ENCODE measurements at regions not wholly inside any gene's neighbourhood (a gene's known extent, or its start where the extent isn't known, plus 50 kb on each side); places are given as distances from the start of the nearest gene placed in this dataset.

GRCh38 chr6:4671587-4672115, 104.6 kb upstream of the CDYL start:
- no peak overlapping the region for H2AFZ ChIP-seq
- Mint-ChIP-seq H3K27me3 (ENCODE audit: insufficient read depth, low read depth, poor library complexity) (no peaks in the 10 kb centered on the region), H3K4me1 (peaks cover 28% of the 10 kb centered on the region), H3K4me3 (no peak overlapping the region), H3K9me3 (no peaks in the 10 kb centered on the region; the same call in 2 of the 3 replicates), H3K36me3 (ENCODE audit: low read depth) (no peaks in the 10 kb centered on the region), H3K27ac (no peak overlapping the region)
- no peak for DNase-seq (ENCODE audit: low spot score)
- H4K20me1 ChIP-seq (replicated peaks; ENCODE audit: insufficient read depth) = no peaks in the 10 kb centered on the region
- peaks cover 9% of the 10 kb centered on the region for H3K4me1 ChIP-seq (ENCODE audit: insufficient read depth)
- TF ChIP-seq, protein P1, sequence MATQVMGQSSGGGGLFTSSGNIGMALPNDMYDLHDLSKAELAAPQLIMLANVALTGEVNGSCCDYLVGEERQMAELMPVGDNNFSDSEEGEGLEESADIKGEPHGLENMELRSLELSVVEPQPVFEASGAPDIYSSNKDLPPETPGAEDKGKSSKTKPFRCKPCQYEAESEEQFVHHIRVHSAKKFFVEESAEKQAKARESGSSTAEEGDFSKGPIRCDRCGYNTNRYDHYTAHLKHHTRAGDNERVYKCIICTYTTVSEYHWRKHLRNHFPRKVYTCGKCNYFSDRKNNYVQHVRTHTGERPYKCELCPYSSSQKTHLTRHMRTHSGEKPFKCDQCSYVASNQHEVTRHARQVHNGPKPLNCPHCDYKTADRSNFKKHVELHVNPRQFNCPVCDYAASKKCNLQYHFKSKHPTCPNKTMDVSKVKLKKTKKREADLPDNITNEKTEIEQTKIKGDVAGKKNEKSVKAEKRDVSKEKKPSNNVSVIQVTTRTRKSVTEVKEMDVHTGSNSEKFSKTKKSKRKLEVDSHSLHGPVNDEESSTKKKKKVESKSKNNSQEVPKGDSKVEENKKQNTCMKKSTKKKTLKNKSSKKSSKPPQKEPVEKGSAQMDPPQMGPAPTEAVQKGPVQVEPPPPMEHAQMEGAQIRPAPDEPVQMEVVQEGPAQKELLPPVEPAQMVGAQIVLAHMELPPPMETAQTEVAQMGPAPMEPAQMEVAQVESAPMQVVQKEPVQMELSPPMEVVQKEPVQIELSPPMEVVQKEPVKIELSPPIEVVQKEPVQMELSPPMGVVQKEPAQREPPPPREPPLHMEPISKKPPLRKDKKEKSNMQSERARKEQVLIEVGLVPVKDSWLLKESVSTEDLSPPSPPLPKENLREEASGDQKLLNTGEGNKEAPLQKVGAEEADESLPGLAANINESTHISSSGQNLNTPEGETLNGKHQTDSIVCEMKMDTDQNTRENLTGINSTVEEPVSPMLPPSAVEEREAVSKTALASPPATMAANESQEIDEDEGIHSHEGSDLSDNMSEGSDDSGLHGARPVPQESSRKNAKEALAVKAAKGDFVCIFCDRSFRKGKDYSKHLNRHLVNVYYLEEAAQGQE (IDR thresholded peaks at IDR 0.05; ENCODE audit: unreplicated experiment) = no peak
- TF ChIP-seq, protein P2, sequence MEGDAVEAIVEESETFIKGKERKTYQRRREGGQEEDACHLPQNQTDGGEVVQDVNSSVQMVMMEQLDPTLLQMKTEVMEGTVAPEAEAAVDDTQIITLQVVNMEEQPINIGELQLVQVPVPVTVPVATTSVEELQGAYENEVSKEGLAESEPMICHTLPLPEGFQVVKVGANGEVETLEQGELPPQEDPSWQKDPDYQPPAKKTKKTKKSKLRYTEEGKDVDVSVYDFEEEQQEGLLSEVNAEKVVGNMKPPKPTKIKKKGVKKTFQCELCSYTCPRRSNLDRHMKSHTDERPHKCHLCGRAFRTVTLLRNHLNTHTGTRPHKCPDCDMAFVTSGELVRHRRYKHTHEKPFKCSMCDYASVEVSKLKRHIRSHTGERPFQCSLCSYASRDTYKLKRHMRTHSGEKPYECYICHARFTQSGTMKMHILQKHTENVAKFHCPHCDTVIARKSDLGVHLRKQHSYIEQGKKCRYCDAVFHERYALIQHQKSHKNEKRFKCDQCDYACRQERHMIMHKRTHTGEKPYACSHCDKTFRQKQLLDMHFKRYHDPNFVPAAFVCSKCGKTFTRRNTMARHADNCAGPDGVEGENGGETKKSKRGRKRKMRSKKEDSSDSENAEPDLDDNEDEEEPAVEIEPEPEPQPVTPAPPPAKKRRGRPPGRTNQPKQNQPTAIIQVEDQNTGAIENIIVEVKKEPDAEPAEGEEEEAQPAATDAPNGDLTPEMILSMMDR (conservative IDR thresholded peaks at IDR 0.05; ENCODE audit: low read depth in 2 of 2) = no peak
- TF ChIP-seq EZH2phosphoT487 (IDR thresholded peaks at IDR 0.05; ENCODE audit: unreplicated experiment) (no peak), ZNF114 (CRISPR knock-in tag; IDR thresholded peaks at IDR 0.05) (no peak), NANOG (IDR thresholded peaks at IDR 0.05; ENCODE audit: borderline replicate concordance) (no peak), STAT1 (IDR thresholded peaks at IDR 0.05; ENCODE audit: unreplicated experiment) (no peak), CREB1 (CRISPR knock-in tag; IDR thresholded peaks at IDR 0.05; ENCODE audit: low read depth) (no peak), JUNB (IDR thresholded peaks at IDR 0.05; ENCODE audit: unreplicated experiment) (no peak), EZH2 (IDR thresholded peaks at IDR 0.05; ENCODE audit: low read depth, unreplicated experiment) (no peak), ZNF331 (CRISPR knock-in tag; IDR thresholded peaks at IDR 0.05; ENCODE audit: low read depth) (no peak), POLR2AphosphoS5 (IDR thresholded peaks at IDR 0.05; ENCODE audit: low read depth) (no peak)
- TF ChIP-seq, protein P3, sequence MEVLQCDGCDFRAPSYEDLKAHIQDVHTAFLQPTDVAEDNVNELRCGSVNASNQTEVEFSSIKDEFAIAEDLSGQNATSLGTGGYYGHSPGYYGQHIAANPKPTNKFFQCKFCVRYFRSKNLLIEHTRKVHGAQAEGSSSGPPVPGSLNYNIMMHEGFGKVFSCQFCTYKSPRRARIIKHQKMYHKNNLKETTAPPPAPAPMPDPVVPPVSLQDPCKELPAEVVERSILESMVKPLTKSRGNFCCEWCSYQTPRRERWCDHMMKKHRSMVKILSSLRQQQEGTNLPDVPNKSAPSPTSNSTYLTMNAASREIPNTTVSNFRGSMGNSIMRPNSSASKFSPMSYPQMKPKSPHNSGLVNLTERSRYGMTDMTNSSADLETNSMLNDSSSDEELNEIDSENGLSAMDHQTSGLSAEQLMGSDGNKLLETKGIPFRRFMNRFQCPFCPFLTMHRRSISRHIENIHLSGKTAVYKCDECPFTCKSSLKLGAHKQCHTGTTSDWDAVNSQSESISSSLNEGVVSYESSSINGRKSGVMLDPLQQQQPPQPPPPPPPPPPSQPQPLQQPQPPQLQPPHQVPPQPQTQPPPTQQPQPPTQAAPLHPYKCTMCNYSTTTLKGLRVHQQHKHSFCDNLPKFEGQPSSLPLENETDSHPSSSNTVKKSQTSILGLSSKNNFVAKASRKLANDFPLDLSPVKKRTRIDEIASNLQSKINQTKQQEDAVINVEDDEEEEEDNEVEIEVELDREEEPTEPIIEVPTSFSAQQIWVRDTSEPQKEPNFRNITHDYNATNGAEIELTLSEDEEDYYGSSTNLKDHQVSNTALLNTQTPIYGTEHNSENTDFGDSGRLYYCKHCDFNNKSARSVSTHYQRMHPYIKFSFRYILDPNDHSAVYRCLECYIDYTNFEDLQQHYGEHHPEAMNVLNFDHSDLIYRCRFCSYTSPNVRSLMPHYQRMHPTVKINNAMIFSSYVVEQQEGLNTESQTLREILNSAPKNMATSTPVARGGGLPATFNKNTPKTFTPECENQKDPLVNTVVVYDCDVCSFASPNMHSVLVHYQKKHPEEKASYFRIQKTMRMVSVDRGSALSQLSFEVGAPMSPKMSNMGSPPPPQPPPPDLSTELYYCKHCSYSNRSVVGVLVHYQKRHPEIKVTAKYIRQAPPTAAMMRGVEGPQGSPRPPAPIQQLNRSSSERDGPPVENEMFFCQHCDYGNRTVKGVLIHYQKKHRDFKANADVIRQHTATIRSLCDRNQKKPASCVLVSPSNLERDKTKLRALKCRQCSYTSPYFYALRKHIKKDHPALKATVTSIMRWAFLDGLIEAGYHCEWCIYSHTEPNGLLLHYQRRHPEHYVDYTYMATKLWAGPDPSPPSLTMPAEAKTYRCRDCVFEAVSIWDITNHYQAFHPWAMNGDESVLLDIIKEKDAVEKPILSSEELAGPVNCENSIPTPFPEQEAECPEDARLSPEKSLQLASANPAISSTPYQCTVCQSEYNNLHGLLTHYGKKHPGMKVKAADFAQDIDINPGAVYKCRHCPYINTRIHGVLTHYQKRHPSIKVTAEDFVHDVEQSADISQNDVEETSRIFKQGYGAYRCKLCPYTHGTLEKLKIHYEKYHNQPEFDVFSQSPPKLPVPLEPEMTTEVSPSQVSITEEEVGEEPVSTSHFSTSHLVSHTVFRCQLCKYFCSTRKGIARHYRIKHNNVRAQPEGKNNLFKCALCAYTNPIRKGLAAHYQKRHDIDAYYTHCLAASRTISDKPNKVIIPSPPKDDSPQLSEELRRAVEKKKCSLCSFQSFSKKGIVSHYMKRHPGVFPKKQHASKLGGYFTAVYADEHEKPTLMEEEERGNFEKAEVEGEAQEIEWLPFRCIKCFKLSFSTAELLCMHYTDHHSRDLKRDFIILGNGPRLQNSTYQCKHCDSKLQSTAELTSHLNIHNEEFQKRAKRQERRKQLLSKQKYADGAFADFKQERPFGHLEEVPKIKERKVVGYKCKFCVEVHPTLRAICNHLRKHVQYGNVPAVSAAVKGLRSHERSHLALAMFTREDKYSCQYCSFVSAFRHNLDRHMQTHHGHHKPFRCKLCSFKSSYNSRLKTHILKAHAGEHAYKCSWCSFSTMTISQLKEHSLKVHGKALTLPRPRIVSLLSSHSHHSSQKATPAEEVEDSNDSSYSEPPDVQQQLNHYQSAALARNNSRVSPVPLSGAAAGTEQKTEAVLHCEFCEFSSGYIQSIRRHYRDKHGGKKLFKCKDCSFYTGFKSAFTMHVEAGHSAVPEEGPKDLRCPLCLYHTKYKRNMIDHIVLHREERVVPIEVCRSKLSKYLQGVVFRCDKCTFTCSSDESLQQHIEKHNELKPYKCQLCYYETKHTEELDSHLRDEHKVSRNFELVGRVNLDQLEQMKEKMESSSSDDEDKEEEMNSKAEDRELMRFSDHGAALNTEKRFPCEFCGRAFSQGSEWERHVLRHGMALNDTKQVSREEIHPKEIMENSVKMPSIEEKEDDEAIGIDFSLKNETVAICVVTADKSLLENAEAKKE (CRISPR knock-in tag; IDR thresholded peaks at IDR 0.05) = no peak
- TF ChIP-seq, protein P4, sequence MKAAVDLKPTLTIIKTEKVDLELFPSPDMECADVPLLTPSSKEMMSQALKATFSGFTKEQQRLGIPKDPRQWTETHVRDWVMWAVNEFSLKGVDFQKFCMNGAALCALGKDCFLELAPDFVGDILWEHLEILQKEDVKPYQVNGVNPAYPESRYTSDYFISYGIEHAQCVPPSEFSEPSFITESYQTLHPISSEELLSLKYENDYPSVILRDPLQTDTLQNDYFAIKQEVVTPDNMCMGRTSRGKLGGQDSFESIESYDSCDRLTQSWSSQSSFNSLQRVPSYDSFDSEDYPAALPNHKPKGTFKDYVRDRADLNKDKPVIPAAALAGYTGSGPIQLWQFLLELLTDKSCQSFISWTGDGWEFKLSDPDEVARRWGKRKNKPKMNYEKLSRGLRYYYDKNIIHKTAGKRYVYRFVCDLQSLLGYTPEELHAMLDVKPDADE (IDR thresholded peaks at IDR 0.05) = no peak
- H3K27ac ChIP-seq (ENCODE audit: low read depth) = no peak overlapping the region
- ATAC-seq = no peak
- H3K4me3 ChIP-seq = no peak overlapping the region
- no peaks in the 10 kb centered on the region for H3K79me2 ChIP-seq (replicated peaks; ENCODE audit: insufficient read depth)
- no peaks in the 10 kb centered on the region for H3K27me3 ChIP-seq (ENCODE audit: insufficient read depth)
- H3K9me2 ChIP-seq (ENCODE audit: insufficient read depth) = 0 out of 2 replicates have a peak, but pooled peaks cover 6% of the 10 kb centered on the region
- no peak overlapping the region for H3K4me2 ChIP-seq
- no peaks in the 10 kb centered on the region for H3K36me3 ChIP-seq (ENCODE audit: insufficient read depth)
- H3F3A ChIP-seq (replicated peaks; ENCODE audit: low read depth) = no peaks in the 10 kb centered on the region

All from GM23338 (cell line).